Keratinocyte (primary cell): ENCODE measurements at regions not wholly inside any gene's neighbourhood (a gene's known extent, or its start where the extent isn't known, plus 50 kb on each side); places are given as distances from the start of the nearest gene placed in this dataset.

ENCODE experiments used
- DNase-seq: peaks from one replicate; pipeline ENCODE4 v3.0.0-alpha.2; 2011; ENCODE audit warnings: low read depth, missing footprints, low spot score
- FAIRE-seq: peaks from 2 replicates; lab custom pipeline; 2011; peaks lifted over from hg19 to GRCh38; lab: Jason Lieb, UNC
- H2AFZ ChIP-seq: 2 replicates; pipeline ENCODE4 v1.6.0; 2012; ENCODE audit warnings: low read length, control low read depth, inconsistent platforms; ENCODE audit not compliant: control insufficient read depth
- H3K27ac ChIP-seq: 2 replicates; pipeline ENCODE4 v1.5.1; 2011; ENCODE audit warnings: low read length; ENCODE audit not compliant: control insufficient read depth, insufficient read depth
- H3K27me3 ChIP-seq: 3 replicates; pipeline ENCODE4 v1.6.0; 2011; ENCODE audit warnings: low read length; ENCODE audit not compliant: control insufficient read depth, insufficient read depth; ENCODE audit errors: extremely low read depth
- H3K36me3 ChIP-seq, 2 experiments: 2 replicates in 1 of 2; 3 replicates in 1 of 2; pipeline ENCODE4 v1.5.1; 2011; ENCODE audit warnings: low read length in 2 of 2, mild to moderate bottlenecking in 1 of 2; ENCODE audit not compliant: control insufficient read depth in 2 of 2, insufficient read depth in 2 of 2; ENCODE audit errors: extremely low read depth in 1 of 2
- H3K4me1 ChIP-seq: 3 replicates; pipeline ENCODE4 v1.5.1; 2011; ENCODE audit warnings: low read length; ENCODE audit not compliant: control insufficient read depth, insufficient read depth; ENCODE audit errors: extremely low read depth
- H3K4me2 ChIP-seq: 3 replicates; pipeline ENCODE4 v1.6.0; 2011; ENCODE audit warnings: low read depth, low read length; ENCODE audit not compliant: control insufficient read depth, insufficient read depth; ENCODE audit errors: extremely low read depth
- H3K4me3 ChIP-seq, 3 experiments: fragments of 200-600 bp in 1 of 3; sonication (generic) in 1 of 3; 2 replicates in 2 of 3; 3 replicates in 1 of 3; pipeline ENCODE4 v1.5.1; 2011 to 2016; ENCODE audit warnings: low read length in 3 of 3, mild to moderate bottlenecking in 3 of 3, control low read depth in 2 of 3, inconsistent platforms in 1 of 3, low read depth in 1 of 3, mixed read lengths in 1 of 3, mixed run types in 1 of 3, moderate library complexity in 1 of 3; ENCODE audit not compliant: control insufficient read depth in 2 of 3, insufficient read depth in 2 of 3; ENCODE audit errors: extremely low read depth in 1 of 3
- H3K79me2 ChIP-seq: 2 replicates; pipeline ENCODE4 v1.6.0; 2012; ENCODE audit warnings: low read length; ENCODE audit not compliant: control insufficient read depth, insufficient read depth
- H3K9ac ChIP-seq: 3 replicates; pipeline ENCODE4 v1.6.0; 2011; ENCODE audit warnings: low read length; ENCODE audit not compliant: control insufficient read depth, insufficient read depth; ENCODE audit errors: extremely low read depth
- H3K9me1 ChIP-seq: 3 replicates; pipeline ENCODE4 v1.6.0; 2011; ENCODE audit warnings: low read length; ENCODE audit not compliant: control insufficient read depth, insufficient read depth; ENCODE audit errors: extremely low read depth
- H3K9me3 ChIP-seq: 2 replicates; pipeline ENCODE4 v1.5.1; 2012; ENCODE audit warnings: low read depth, low read length; ENCODE audit not compliant: control insufficient read depth
- H4K20me1 ChIP-seq: 3 replicates; pipeline ENCODE4 v1.6.0; 2011; ENCODE audit warnings: low read length; ENCODE audit not compliant: control insufficient read depth, insufficient read depth; ENCODE audit errors: extremely low read depth
- EZH2 ChIP-seq: IDR thresholded peaks from one replicate; pipeline ENCODE4 v1.6.1; 2012; ENCODE audit warnings: inconsistent platforms, mild to moderate bottlenecking, low read length, moderate library complexity
- dilution Hi-C: fragments of 300-500 bp; cut with MboI; formaldehyde crosslinking; loops from one replicate; pipeline ENCODE4 v1.7.0; 2020; ENCODE audit warnings: low sequenced_read_pairs; ENCODE audit not compliant: extremely low pct_ligation_motif_present
- TF ChIP-seq, protein P1 (sequence below), 3 experiments: IDR thresholded peaks in 1 of 3; conservative IDR thresholded peaks in 1 of 3; optimal IDR thresholded peaks in 1 of 3; 2 replicates in 2 of 3; 3 replicates in 1 of 3; pipeline versions ENCODE3 to v1.5.1; 2011; ENCODE audit warnings: low read length in 3 of 3, mild to moderate bottlenecking in 3 of 3, moderate library complexity in 2 of 3, control low read depth in 1 of 3, inconsistent platforms in 1 of 3; ENCODE audit not compliant: insufficient read depth in 2 of 3; ENCODE audit errors: extremely low read depth in 1 of 3

DNA sequence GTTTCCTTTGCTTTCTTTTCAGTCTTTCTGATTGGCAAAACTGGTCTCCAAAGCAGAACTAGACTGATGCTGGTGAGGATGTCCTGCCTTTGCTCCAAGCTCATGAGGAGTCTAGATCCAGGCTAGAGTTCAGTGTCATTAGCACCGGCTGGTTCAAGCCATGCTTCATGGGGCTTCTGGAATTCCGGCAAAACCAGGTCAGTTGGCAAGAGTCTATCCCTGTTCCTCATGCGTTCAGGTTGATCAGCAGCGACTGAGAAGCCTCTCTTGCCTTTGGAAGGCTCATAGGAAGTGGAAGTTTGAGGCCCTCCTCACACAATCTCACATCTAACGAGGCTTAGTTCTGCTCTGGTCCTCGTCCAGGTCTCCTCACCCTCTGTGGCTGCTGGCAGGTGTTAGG lies 194.3 kb downstream of the HS3ST3A1 start:
- no peak overlapping the region for H2AFZ ChIP-seq
- no peak for TF ChIP-seq EZH2
- TF ChIP-seq, protein P1, sequence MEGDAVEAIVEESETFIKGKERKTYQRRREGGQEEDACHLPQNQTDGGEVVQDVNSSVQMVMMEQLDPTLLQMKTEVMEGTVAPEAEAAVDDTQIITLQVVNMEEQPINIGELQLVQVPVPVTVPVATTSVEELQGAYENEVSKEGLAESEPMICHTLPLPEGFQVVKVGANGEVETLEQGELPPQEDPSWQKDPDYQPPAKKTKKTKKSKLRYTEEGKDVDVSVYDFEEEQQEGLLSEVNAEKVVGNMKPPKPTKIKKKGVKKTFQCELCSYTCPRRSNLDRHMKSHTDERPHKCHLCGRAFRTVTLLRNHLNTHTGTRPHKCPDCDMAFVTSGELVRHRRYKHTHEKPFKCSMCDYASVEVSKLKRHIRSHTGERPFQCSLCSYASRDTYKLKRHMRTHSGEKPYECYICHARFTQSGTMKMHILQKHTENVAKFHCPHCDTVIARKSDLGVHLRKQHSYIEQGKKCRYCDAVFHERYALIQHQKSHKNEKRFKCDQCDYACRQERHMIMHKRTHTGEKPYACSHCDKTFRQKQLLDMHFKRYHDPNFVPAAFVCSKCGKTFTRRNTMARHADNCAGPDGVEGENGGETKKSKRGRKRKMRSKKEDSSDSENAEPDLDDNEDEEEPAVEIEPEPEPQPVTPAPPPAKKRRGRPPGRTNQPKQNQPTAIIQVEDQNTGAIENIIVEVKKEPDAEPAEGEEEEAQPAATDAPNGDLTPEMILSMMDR (optimal IDR thresholded peaks at IDR 0.05 in 1 of 3, IDR thresholded peaks at IDR 0.05 in 1 of 3, conservative IDR thresholded peaks at IDR 0.05 in 1 of 3; ENCODE audit: extremely low read depth in 1 of 3, insufficient read depth in 2 of 3, low read length in 3 of 3), result no peak
- H3K79me2 ChIP-seq, result no peaks in the 10 kb centered on the region
- no peak for DNase-seq
- H3K36me3 ChIP-seq, result no peaks in the 10 kb centered on the region
- H3K9me3 ChIP-seq, result no peaks in the 10 kb centered on the region
- H3K9me1 ChIP-seq, result no peaks in the 10 kb centered on the region
- no peaks in the 10 kb centered on the region for H3K4me1 ChIP-seq
- H3K9ac ChIP-seq, result no peak overlapping the region
- H3K4me3 ChIP-seq, result no peak overlapping the region
- H3K27me3 ChIP-seq, result no peaks in the 10 kb centered on the region
- H3K27ac ChIP-seq, result no peak overlapping the region
- no peak overlapping the region for H3K4me2 ChIP-seq
- dilution Hi-C loops, result no loop called here
- H4K20me1 ChIP-seq, result no peaks in the 10 kb centered on the region
- FAIRE-seq, result no peak

- no peak overlapping the region for H3K9ac ChIP-seq
- H3K4me3 ChIP-seq, result no peak overlapping the region
- no peaks in the 10 kb centered on the region for H4K20me1 ChIP-seq
- dilution Hi-C loops, result no loop called here
- no peaks in the 10 kb centered on the region for H3K9me3 ChIP-seq
- H3K27me3 ChIP-seq, result no peaks in the 10 kb centered on the region
- no peaks in the 10 kb centered on the region for H3K4me1 ChIP-seq
- DNase-seq (no peak), FAIRE-seq (no peak)
- H2AFZ ChIP-seq, result no peak overlapping the region
- no peak overlapping the region for H3K27ac ChIP-seq
- TF ChIP-seq, protein P1 (optimal IDR thresholded peaks at IDR 0.05 in 1 of 3, IDR thresholded peaks at IDR 0.05 in 1 of 3, conservative IDR thresholded peaks at IDR 0.05 in 1 of 3; ENCODE audit: extremely low read depth in 1 of 3, insufficient read depth in 2 of 3, low read length in 3 of 3), result no peak
- TF ChIP-seq EZH2, result no peak
- H3K4me2 ChIP-seq, result no peak overlapping the region
- H3K79me2 ChIP-seq, result no peaks in the 10 kb centered on the region
- H3K9me1 ChIP-seq, result no peaks in the 10 kb centered on the region
- no peaks in the 10 kb centered on the region for H3K36me3 ChIP-seq
Measured at GRCh38 chr17:13405807-13406206, 195.9 kb downstream of the HS3ST3A1 start.
